ENCODE measurements at regions not wholly inside any gene's neighbourhood (a gene's known extent, or its start where the extent isn't known, plus 50 kb on each side); places are given as distances from the start of the nearest gene placed in this dataset.

DNA sequence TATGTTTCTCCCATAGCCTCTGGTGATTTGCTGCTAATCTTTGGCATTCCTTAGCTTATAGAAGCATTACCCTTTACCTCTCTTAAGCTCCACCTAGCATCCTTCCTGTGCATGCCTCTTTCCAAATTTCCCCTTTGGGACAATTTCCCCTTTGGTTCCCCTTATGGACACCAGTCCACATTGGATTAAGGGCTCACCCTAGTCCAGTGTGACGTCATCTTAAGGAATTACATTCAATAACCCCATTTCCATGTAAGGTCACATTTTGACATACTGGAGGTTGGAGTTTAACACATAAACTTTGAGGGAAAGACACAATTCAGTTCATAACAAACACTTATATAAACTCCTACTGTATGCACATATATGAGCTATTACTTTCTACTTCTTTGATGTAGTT, 916.6 kb downstream of the SLC4A3 start:
- DNase-seq (ENCODE audit: low read depth in 2 of 2) = no peak

GRCh38 chr2:220550995-220551700, 923.7 kb downstream of the SLC4A3 start:
- DNase-seq (ENCODE audit: low read depth in 2 of 2) = no peak

DNA sequence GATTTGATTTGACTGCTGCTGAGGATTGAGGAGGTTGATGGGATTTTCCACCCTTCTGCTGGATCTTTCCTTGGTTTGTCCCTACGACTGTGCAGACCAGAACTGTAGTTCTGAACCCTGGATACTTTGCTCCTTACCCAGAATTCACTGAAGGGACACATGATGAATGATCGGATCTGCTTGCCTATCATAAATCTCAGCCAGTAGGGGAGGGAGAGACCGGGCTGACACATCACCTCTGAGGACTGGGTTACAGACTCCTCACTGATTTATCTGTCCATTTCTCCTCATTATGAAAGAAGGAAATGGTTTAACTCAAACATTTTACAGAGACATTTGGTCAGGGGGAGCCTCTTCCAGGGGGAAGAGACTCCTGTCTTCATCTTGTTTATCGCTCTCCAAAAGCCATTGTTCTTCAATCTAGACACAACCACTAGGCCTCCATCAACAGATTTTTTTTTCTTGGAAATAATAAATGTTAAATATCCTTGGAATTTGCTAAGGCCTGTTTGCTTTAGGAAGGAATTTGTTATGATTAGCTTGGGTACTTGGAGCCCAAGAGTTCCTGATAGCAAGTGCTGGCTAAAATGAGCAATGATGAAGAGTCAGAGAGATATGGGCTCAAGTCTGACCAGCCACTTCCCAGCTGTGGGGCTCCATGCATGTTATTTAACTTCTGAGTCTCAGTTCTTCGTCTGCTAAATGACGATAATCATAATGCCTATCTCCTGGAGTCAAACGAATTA, 925.5 kb downstream of the SLC4A3 start:
- no peak for DNase-seq (ENCODE audit: low read depth in 2 of 2)

DNA sequence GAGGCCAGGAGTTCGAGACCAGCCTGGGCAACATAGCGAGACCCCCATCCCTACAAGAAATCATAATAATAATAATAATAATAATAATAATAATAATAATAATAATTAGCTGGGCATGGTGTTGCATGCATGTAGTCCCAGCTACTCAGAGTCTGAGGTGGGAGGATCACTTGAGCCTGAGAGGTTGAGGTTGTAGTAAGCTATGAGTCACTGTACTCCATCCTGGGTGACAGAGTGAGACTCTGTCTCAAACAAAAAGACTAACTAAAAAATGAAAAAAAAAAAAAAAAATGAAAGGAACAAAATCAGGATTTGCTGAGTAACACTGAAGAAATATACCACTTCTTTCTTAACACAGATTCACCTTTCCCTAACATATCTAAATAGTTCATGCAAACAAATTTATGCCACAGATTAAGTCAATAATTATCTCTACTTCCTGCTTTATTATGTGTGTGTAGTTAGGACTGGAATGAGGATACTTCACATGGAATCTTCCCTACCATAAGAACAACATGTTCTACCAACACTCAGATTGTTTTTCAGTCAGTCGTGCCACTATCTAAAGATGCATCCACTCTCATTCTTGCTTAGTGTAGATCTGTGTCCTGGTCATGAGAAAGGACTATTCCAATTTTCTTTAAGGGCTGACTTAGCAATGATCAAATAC, 928.7 kb downstream of the SLC4A3 start:
- no peak for DNase-seq (ENCODE audit: low read depth in 2 of 2)

DNA sequence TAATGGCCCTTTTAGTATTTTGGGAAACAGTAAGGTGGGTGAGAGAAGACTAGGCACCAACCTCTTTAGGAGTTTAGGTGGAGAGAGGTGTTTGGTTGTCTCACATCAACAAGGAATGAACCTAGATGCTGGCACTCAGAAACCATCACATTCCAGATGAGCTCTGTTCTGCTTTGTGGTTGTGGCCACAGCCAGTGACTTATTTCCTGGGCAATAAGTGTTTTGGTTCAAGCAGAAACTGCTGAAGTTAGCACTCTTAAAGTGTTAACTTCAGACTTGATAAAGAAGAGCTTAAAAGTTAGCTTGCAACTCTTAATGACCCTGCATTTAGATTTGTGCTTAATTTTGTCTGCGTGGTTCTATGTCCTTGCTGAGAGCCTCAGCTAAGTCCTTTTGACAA, 929.2 kb downstream of the SLC4A3 start:
- peak in 1 of 2 experiments; percentile 14 for DNase-seq (ENCODE audit: low read depth in 2 of 2)

DNA sequence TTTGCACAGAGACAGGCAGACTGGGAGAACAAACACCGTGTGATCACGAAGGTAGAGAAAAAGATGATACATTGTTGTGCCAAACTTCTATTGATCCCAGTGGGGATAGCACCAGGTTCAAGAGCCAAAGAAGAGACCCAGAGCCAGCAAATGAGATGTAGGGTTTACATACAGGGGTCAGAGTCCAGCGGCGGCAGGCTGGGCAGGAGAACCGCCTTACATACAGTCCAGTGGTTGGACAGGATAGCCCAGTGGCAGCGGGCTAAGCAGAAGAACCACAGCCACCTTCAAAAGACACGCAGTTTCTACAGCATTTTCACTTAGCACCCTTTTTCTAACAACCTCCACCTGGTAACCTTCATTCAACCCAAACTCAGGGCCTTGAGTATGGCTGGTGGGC, 932.8 kb downstream of the SLC4A3 start:
- DNase-seq (ENCODE audit: low read depth in 2 of 2) = no peak

DNA sequence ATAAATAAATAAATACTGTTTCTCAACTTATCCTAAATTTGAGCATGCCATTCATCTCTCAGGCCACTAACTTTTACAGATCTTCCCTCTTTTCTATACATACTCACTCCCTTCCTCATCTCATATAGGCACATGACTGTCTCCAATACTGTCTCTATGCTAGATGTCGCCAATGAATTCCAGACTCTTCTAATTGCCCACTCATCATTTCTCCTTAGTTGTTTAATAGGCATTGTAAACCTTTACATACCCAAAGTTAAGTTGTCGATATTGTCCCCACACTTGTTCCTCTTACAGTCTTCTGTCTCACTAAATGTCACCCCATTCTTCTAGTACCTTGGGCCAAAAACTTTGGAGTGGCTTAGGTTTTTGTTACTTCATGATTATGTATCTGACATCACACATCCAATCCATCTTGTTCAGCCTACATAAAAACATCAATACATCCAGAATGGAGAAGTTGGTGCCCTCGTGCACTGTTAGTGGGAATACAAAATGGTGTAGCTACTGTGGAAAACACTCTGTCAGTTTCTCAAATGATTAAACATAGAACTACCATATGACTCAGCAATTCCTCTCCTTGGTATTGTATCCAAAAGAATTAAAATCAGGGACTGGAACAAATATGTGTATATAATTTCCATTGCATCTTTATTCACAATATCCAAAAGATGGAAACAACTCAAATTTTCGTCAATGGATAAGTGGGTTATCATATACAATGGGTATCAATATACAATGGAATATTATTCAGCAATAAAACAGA, 935.1 kb downstream of the SLC4A3 start:
- DNase-seq (ENCODE audit: low read depth in 2 of 2) = no peak

GRCh38 chr2:220568296-220568695, 940.9 kb downstream of the SLC4A3 start:
- DNase-seq (ENCODE audit: low read depth in 2 of 2) = no peak

GRCh38 chr2:220569112-220569897, 941.9 kb downstream of the SLC4A3 start:
- DNase-seq (ENCODE audit: low read depth in 2 of 2) = no peak

GRCh38 chr2:220572385-220572784, 945.0 kb downstream of the SLC4A3 start:
- no peak for DNase-seq (ENCODE audit: low read depth in 2 of 2)

DNA sequence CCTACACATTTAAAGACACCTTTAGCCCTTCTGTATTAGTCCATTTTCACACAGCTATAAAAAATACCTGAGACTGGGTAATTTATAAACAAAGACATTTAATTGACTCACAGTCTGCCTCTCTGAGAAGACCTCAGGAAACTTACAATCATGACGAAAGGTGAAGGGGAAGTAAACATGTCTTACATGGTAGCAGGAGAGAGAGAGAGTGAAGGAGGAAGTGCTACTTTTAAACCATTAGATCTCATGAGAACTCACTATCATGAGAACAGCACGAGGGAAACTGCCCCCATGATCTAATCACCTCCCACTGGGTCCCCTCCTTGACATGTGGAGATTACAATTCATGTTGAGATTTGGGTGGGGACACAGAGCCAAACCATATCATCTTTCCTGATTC, 946.6 kb downstream of the SLC4A3 start:
- no peak for DNase-seq (ENCODE audit: low read depth in 2 of 2)

- no peak for DNase-seq (ENCODE audit: low read depth in 2 of 2)
These were observed 948.5 kb downstream of the SLC4A3 start for GRCh38 chr2:220575963-220576362.

- no peak for DNase-seq (ENCODE audit: low read depth in 2 of 2)
These were observed 952.0 kb downstream of the SLC4A3 start for GRCh38 chr2:220579452-220579851.

DNA sequence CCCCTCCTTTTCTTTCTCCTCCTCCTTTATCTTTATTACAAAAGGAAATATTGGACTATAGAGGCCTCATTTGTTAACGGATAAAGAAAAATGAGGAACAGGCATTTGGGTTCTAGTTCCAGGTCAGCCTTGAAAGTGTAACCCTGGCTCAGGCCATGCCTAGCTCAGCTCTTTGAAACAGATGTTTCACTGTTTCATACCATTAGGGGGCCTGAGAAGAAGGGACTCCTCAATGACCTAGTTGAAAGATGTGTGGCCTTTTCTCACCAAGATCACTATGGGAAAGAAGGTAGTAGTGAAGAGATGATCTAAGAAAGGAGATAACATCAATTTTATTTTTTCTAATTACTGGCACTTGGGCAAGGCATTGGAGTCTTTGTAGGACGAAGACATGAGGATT, 952.7 kb downstream of the SLC4A3 start:
- no peak for DNase-seq (ENCODE audit: low read depth in 2 of 2)

GRCh38 chr2:220583725-220584124, 956.3 kb downstream of the SLC4A3 start:
- no peak for DNase-seq (ENCODE audit: low read depth in 2 of 2)

DNA sequence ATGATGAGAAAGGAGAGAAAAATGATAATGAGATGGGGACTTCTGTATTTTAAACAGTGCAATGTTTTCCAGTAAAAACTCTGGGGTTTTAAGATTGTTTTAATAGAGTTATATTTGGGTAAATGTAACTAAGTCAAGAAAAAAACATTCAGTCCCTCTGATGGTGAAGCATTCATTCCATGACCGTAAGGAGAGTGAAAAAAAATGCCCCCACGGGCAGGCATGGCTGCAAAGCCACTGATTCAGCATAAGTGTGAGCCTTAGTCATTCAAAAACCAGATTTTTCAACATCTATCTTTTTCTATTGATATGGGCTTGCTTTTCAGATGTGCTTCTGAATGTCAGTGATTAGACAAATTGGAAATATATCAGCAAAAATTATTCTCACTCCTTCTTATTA, 957.8 kb downstream of the SLC4A3 start:
- no peak for DNase-seq (ENCODE audit: low read depth in 2 of 2)

GRCh38 chr2:220586980-220587530, 959.6 kb downstream of the SLC4A3 start:
- DNase-seq (ENCODE audit: low read depth in 2 of 2) = no peak

- no peak for DNase-seq (ENCODE audit: low read depth in 2 of 2)
These were observed 960.7 kb downstream of the SLC4A3 start for GRCh38 chr2:220588148-220588547.

DNA sequence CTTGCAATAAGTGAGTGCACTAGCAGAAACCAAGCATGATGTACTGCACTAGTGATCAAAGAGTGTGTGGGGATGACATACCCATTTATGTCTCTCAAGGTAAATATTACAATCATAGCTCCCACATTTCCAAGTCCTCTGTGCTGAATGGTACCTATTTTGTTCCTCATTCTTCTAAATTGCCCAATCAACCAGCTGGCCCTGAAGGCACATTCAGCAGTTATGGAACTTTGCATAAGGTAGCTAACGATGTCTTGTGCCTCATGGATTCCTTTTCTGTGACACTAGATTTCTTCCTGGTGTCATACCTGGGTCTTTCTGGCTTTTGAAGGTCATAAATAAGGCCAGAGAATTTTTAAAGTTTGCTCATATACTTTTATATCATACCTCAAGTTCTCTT, 963.0 kb downstream of the SLC4A3 start:
- no peak for DNase-seq (ENCODE audit: low read depth in 2 of 2)

DNA sequence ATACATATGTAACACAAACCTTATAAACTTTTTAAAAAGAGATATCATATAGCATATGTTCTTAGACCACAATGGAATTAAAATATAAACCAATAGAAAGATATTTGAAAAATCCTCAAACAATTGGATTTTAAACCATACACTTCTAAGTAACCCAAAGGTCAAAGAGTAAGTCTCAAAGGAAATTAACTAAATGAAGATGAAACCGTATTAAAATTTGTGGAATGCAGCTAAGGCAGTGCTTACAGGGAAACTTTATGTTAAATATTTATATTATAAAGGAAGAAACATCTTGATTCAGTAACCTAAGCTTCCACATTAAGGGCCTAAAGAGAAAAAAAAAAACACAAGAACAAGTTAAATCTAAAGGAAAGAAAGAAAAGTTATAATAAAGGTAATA, 966.1 kb downstream of the SLC4A3 start:
- DNase-seq (ENCODE audit: low read depth in 2 of 2) = no peak

DNA sequence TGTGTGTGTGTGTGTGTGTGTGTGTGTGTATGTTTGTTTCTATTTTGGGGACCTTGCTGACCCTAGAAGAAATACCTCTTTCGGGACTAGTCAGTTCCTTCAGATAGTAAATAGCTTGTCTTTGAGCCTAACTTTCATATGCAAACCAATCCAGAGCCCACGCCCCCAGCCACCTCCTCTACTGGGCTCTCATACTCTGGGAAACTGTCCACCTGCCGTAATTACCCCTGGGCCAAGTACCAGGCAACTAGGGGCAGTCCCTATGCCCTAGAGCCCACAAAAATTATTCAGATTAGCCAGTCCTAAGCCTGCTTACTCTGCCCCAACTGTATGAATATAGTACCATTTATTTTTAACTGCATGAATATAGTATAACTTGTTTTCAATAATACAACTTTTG, 970.4 kb downstream of the EPHA4 start:
- no peak for DNase-seq (ENCODE audit: low read depth in 2 of 2)

Data from fibroblast of skin of left quadriceps (primary cell).